OCI-LY7 (cell line): ENCODE measurements at regions not wholly inside any gene's neighbourhood (a gene's known extent, or its start where the extent isn't known, plus 50 kb on each side); places are given as distances from the start of the nearest gene placed in this dataset.
"Not testable (repeated sequence)": the region's sequence is repeated elsewhere in the genome, so short reads cannot be mapped to it uniquely, and the experiment has no call there.

Source experiments
- BruUV-seq: library from RNA; stranded (reverse); fragments of 400-500 nt; replicated peaks from 2 replicates; lab custom pipeline; 2021; lab: Mats Ljungman, UMichigan
- CTCF ChIA-PET: fragments of 300-600 bp; sonication (Branson Sonifier 250); formaldehyde crosslinking; loops from one replicate; lab custom pipeline; 2022; ENCODE audit warnings: antibody characterized with exemption; ENCODE audit not compliant: unreplicated experiment; lab: Charles Lee
- POLR2A ChIA-PET: fragments of 300-600 bp; sonication (Branson Sonifier 250); formaldehyde crosslinking; loops from one replicate; lab custom pipeline; 2022; ENCODE audit warnings: antibody characterized with exemption; lab: Charles Lee
- DNase-seq: peaks from one replicate; pipeline ENCODE4 v3.0.0-alpha.2; 2015; ENCODE audit warnings: low spot score
- H2AFZ ChIP-seq: fragments of 200-600 bp; sonication (generic), shearing (Covaris generic); 2 replicates; pipeline ENCODE4 v1.6.1; 2014; ENCODE audit warnings: mild to moderate bottlenecking, antibody characterized with exemption, low read length, moderate library complexity
- H3K27ac ChIP-seq: fragments of 200-600 bp; sonication (generic); 2 replicates; pipeline ENCODE4 v1.5.1; 2014; ENCODE audit warnings: mixed run types, low read depth, mild to moderate bottlenecking, moderate library complexity, low read length, inconsistent platforms; ENCODE audit not compliant: poor library complexity, severe bottlenecking
- H3K36me3 ChIP-seq: fragments of 200-600 bp; sonication (generic); 2 replicates; pipeline ENCODE4 v1.6.1; 2014; ENCODE audit warnings: mild to moderate bottlenecking, antibody characterized with exemption, low read length, moderate library complexity, mixed read lengths; ENCODE audit not compliant: insufficient read depth
- H3K4me1 ChIP-seq: fragments of 200-600 bp; sonication (generic); 2 replicates; pipeline ENCODE4 v1.5.1; 2014; ENCODE audit warnings: mild to moderate bottlenecking, low read length; ENCODE audit not compliant: insufficient read depth, poor library complexity, severe bottlenecking
- H3K4me2 ChIP-seq: fragments of 200-600 bp; sonication (generic); 2 replicates; pipeline ENCODE4 v1.6.1; 2014; ENCODE audit warnings: mild to moderate bottlenecking, low read length
- H3K4me3 ChIP-seq: fragments of 200-600 bp; sonication (generic); 2 replicates; pipeline ENCODE4 v1.5.1; 2014; ENCODE audit warnings: mild to moderate bottlenecking, low read depth, low read length; ENCODE audit not compliant: poor library complexity, severe bottlenecking
- H3K79me2 ChIP-seq: fragments of 200-600 bp; sonication (generic); 2 replicates; pipeline ENCODE4 v1.6.1; 2016; ENCODE audit warnings: low read depth, mild to moderate bottlenecking, low read length, moderate library complexity, mixed read lengths; ENCODE audit not compliant: insufficient read depth
- H3K9me2 ChIP-seq: fragments of 200-600 bp; sonication (generic); 2 replicates; pipeline ENCODE4 v1.6.1; 2016; ENCODE audit warnings: mild to moderate bottlenecking, low read length, mixed read lengths; ENCODE audit not compliant: insufficient read depth
- H3K9me3 ChIP-seq: fragments of 200-600 bp; sonication (generic); 2 replicates; pipeline ENCODE4 v1.6.1; 2014; ENCODE audit warnings: mild to moderate bottlenecking, mixed run types, low read length, mixed read lengths
- H4K20me1 ChIP-seq: fragments of 200-600 bp; sonication (generic); 2 replicates; pipeline ENCODE4 v1.6.1; 2014; ENCODE audit warnings: mild to moderate bottlenecking, antibody characterized with exemption, low read length, moderate library complexity, mixed read lengths; ENCODE audit not compliant: insufficient read depth
- CTCF ChIP-seq: fragments of 200-600 bp; sonication (generic); conservative IDR thresholded peaks from 2 replicates; pipeline ENCODE4 v1.5.1; 2014; ENCODE audit warnings: mild to moderate bottlenecking, antibody characterized with exemption, low read length, moderate library complexity, mixed read lengths
- EZH2phosphoT487 ChIP-seq: fragments of 200-600 bp; sonication (generic); IDR thresholded peaks from 2 replicates; pipeline ENCODE4 v1.6.1; 2018; ENCODE audit warnings: low read depth, borderline replicate concordance, mild to moderate bottlenecking, mixed run types, antibody characterized with exemption, low read length, moderate library complexity, mixed read lengths
- intact Hi-C: fragments of 100-400 bp; cut with micrococcal nuclease; formaldehyde crosslinking; loops from one replicate; pipeline ENCODE4 v1.10.0; 2022; ENCODE audit not compliant: unreplicated experiment

GRCh38 chr19:21668072-21668773, 99.2 kb downstream of the ZNF100 start:
- not testable (repeated sequence) for BruUV-seq

DNA sequence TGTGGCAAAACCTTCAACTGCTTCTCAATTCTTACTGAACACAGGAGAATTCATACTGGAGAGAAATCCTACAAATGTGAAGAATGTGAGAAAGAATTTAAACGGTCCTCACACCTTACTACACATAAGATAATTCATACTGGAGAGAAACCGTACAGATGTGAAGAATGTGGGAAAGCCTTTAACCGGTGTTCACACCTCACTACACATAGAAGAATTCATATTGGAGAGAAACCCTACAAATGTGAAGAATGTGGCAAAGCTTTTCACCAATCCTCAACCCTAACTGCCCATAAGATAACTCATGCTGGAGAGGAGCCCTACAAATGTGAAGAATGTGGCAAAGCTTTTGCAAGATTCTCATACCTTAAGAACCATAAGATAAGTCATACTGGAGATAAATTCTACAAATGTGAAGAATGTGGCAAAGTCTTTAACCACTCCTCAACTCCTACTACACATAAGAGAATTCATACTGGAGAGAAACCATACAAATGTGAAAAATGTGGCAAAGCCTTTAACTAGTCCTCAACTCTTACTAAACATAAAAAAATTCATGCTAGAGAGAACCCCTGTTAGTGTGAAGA, 111.7 kb downstream of the ZNF100 start:
- Histone ChIP-seq H3K9me2 (no peaks in the 10 kb centered on the region), H3K79me2 (no peaks in the 10 kb centered on the region), H3K4me1 (no peaks in the 10 kb centered on the region), H4K20me1 (no peaks in the 10 kb centered on the region), H2AFZ (no peak overlapping the region), H3K4me2 (no peak overlapping the region), H3K4me3 (no peak overlapping the region), H3K27ac (no peak overlapping the region), H3K36me3 (no peaks in the 10 kb centered on the region), H3K9me3 (no peaks in the 10 kb centered on the region)
- DNase-seq: no peak
- no TSS peak for BruUV-seq
- POLR2A ChIA-PET: no interaction called here
- intact Hi-C loops: no loop called here
- TF ChIP-seq EZH2phosphoT487 (no peak), CTCF (no peak)
- CTCF ChIA-PET: no interaction called here

More at GRCh38 chr19:21668072-21668773, 99.2 kb downstream of the ZNF100 start:
- H3K9me3 ChIP-seq, H4K20me1 ChIP-seq, DNase-seq, H3K9me2 ChIP-seq, H3K36me3 ChIP-seq, H3K27ac ChIP-seq, H3K4me1 ChIP-seq, intact Hi-C loops, CTCF ChIA-PET, H3K4me3 ChIP-seq, H2AFZ ChIP-seq, H3K4me2 ChIP-seq, H3K79me2 ChIP-seq: not testable (repeated sequence)
- POLR2A ChIA-PET: interaction anchor here (0.6 kb wide), 1 partner anchor 1096 kb away, joined by 3 read pairs; no protein-coding TSS in a partner anchor

DNA sequence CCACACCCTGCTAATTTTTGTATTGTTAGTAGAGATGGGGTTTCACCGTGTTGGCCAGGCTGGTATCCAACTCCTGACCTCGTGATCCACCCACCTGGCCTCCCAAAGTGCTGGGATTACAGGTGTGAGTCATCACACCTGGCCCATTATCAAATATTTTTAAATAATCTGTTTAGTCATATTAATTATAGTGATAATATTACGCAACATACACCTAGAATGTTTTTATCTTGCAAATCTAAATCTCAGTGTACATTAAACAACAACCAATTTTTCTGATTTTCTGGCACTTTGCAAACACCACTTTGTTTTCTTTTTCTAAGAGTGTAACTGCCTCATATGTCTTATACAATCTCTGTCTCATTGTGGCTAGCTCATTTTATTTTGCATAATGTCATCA, 115.9 kb downstream of the ZNF100 start:
- intact Hi-C loops, H3K79me2 ChIP-seq, H3K9me3 ChIP-seq, BruUV-seq, POLR2A ChIA-PET, H3K4me2 ChIP-seq, DNase-seq, H3K4me1 ChIP-seq, H3K27ac ChIP-seq, H4K20me1 ChIP-seq, H3K4me3 ChIP-seq, H3K36me3 ChIP-seq, CTCF ChIA-PET, H2AFZ ChIP-seq, H3K9me2 ChIP-seq: not testable (repeated sequence)
